Activated naive CD8-positive, alpha-beta T cell treated with anti-CD3 and anti-CD28 coated beads, Interleukin-2, amount 50 U/mL, for 24 hours (primary cell): ENCODE measurements at regions not wholly inside any gene's neighbourhood (a gene's known extent, or its start where the extent isn't known, plus 50 kb on each side); places are given as distances from the start of the nearest gene placed in this dataset.

Experiments
- ATAC-seq: fragments of 150-1000 bp; cut with Tn5 transposase; one replicate; pipeline ENCODE4 v1.10.0; 2021
- DNase-seq: peaks from one replicate; pipeline ENCODE4 v3.0.0; 2021
- H3K27ac Mint-ChIP-seq: one replicate; pipeline ENCODE4 v1.8.0; 2021; ENCODE audit warnings: mild to moderate bottlenecking, mixed read lengths
- H3K27me3 Mint-ChIP-seq: one replicate; pipeline ENCODE4 v1.8.0; 2021; ENCODE audit warnings: mixed read lengths
- H3K36me3 Mint-ChIP-seq: one replicate; pipeline ENCODE4 v1.8.0; 2021; ENCODE audit warnings: low read depth, mixed read lengths
- H3K4me1 Mint-ChIP-seq: one replicate; pipeline ENCODE4 v1.8.0; 2021; ENCODE audit warnings: mixed read lengths
- H3K4me3 Mint-ChIP-seq: one replicate; pipeline ENCODE4 v1.8.0; 2021; ENCODE audit warnings: mild to moderate bottlenecking, moderate library complexity, mixed read lengths
- H3K9me3 Mint-ChIP-seq: one replicate; pipeline ENCODE4 v1.8.0; 2021; ENCODE audit warnings: mixed read lengths

- Mint-ChIP-seq H3K27ac (no peak overlapping the region), H3K9me3 (no peaks in the 10 kb centered on the region), H3K4me3 (no peak overlapping the region), H3K27me3 (peaks cover 3% of the 10 kb centered on the region), H3K36me3 (no peaks in the 10 kb centered on the region), H3K4me1 (no peaks in the 10 kb centered on the region)
- DNase-seq (no peak), ATAC-seq (no peak)
Measured at GRCh38 chr5:116942622-116943021, 368.0 kb upstream of the SEMA6A start.

- Mint-ChIP-seq H3K9me3 (no peaks in the 10 kb centered on the region), H3K4me3 (no peak overlapping the region), H3K27me3 (no peaks in the 10 kb centered on the region), H3K27ac (no peak overlapping the region), H3K4me1 (no peaks in the 10 kb centered on the region), H3K36me3 (no peaks in the 10 kb centered on the region)
- DNase-seq (no peak), ATAC-seq (no peak)
Measured at GRCh38 chr5:116939641-116940040, 365.0 kb upstream of the SEMA6A start.

DNA sequence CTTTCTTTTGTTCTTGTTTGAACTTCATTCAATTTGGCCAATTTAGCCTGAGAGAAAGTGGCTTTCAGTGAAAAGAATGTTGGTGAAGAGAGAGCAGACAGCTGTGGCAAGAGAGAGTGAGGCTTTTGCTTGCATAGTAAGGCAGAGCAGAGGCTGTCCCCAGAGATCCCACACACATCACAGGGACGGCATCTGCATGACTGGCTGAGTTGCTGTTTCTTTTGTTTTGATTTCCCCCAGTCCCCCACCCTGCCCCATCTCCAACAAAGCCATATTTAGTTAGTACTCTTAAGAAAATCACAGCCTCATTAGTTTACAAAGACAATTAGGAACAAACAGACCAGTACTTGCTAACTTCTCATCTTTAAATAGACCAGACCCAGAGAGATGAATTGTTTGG is 363.9 kb upstream of the SEMA6A start:
- no peak for DNase-seq
- no peak for ATAC-seq
- H3K36me3 Mint-ChIP-seq: no peaks in the 10 kb centered on the region

GRCh38 chr5:116935561-116936162 is 361.0 kb upstream of the SEMA6A start:
- DNase-seq (no peak), ATAC-seq (no peak)
- Mint-ChIP-seq H3K36me3 (no peaks in the 10 kb centered on the region), H3K27ac (no peak overlapping the region), H3K4me1 (no peaks in the 10 kb centered on the region), H3K27me3 (no peaks in the 10 kb centered on the region), H3K4me3 (no peak overlapping the region), H3K9me3 (no peaks in the 10 kb centered on the region)

More for the DNA sequence above, 363.9 kb upstream of the SEMA6A start:
- Mint-ChIP-seq H3K9me3 (no peaks in the 10 kb centered on the region), H3K4me1 (no peaks in the 10 kb centered on the region), H3K4me3 (no peak overlapping the region), H3K27me3 (no peaks in the 10 kb centered on the region), H3K27ac (no peak overlapping the region)

DNA sequence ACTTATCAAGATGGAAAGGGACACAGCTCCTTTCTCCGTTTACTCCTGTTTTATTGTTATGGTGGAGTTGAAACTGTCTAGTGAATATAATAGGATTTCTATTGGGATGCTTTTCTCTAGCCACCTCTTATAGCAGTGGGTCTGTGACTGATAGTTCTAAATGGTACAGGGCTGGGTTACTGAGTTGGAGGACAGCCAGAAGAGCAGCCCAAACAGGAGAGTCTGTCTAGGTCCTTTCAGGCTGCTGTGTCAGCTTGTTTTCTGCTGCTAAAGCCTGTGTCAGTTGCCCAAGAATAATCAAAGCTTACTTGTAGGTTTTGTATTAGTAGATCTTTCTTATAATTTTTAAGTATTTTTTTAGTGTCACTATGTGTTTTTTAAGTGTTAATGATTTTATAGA is 356.0 kb upstream of the SEMA6A start:
- Mint-ChIP-seq H3K9me3 (no peaks in the 10 kb centered on the region), H3K27ac (no peak overlapping the region)

DNA sequence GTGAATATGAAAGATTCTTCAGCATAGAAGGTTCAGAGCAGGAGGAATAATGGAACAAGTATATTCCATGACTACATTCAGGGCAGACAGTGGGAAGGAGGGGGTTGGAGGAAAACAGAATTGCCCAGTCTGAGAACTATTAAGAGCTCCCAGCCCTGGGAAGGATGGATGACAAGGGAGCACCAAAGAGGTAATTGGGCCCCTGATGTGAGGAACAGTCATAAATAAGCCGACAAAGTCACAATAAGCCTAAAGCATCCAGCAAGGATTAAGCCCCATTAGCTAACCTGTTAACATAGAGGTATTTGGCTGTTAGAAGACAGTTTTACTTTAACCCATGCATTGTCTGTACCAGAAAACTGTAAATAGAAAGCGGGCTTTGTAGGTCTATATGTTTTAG is 348.7 kb upstream of the SEMA6A start:
- ATAC-seq: no peak

More for the DNA sequence above, 356.0 kb upstream of the SEMA6A start:
- no peaks in the 10 kb centered on the region for H3K36me3 Mint-ChIP-seq
- no peak overlapping the region for H3K4me3 Mint-ChIP-seq
- ATAC-seq (no peak), DNase-seq (no peak)
- H3K27me3 Mint-ChIP-seq: peaks cover 3% of the 10 kb centered on the region
- no peaks in the 10 kb centered on the region for H3K4me1 Mint-ChIP-seq

DNA sequence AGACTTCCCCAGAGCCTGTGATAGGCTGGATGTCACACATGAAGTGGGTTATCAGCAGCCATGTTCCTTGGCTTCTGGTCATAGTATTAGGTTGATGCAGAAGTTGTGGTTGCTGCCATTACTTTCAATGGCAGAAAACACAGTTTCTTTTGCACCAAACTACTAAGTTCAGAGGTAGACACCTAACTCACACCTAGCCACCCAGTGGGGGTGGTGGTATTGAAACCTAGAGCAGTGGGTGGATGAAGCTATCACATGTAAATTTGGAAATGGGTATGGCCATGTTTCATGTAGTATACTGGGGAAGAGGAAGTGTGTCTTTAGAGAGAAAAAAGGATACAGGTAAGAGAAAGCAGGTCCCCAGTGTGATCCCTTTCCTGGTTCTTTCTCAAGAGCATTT is 347.9 kb upstream of the SEMA6A start:
- Mint-ChIP-seq H3K4me3 (no peak overlapping the region), H3K36me3 (no peaks in the 10 kb centered on the region), H3K9me3 (peaks cover 4% of the 10 kb centered on the region), H3K4me1 (no peaks in the 10 kb centered on the region), H3K27ac (no peak overlapping the region), H3K27me3 (no peaks in the 10 kb centered on the region)
- DNase-seq (no peak), ATAC-seq (no peak)

More for the DNA sequence above, 348.7 kb upstream of the SEMA6A start:
- Mint-ChIP-seq H3K4me3 (no peak overlapping the region), H3K36me3 (no peaks in the 10 kb centered on the region), H3K9me3 (no peaks in the 10 kb centered on the region), H3K4me1 (no peaks in the 10 kb centered on the region), H3K27ac (no peak overlapping the region), H3K27me3 (no peaks in the 10 kb centered on the region)
- no peak for DNase-seq

DNA sequence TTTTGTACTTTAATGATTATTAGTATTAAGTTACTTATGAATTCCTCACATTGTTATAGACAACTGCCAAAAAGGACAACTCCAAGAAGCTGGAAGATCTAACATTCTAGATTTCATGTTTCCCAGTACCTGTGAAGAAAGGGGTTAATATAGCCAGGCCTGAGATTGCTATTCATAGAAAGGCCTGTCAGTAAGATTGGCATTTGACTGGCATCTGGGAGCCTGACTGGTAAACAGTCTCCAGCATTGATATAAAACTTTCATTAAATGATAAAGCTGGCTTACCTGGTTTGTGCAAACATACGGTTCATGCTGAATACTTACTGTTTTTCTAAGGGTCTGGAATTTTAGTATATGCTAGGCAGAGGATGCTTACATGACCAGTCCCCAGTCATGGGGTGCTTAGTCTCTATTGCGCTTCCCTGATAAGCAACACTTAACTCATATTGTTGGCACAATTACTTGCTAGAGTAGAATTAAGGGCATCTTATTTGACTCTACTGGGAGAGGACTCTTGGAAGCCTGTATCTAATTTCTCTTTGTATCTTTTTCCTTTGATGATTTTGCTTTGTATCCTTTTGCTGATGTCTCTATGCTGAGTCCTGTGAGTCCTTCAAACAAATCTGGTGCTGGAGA is 340.4 kb upstream of the SEMA6A start:
- Mint-ChIP-seq H3K36me3 (no peaks in the 10 kb centered on the region), H3K9me3 (peaks cover 4% of the 10 kb centered on the region), H3K27ac (no peak overlapping the region), H3K4me1 (no peaks in the 10 kb centered on the region), H3K27me3 (no peaks in the 10 kb centered on the region), H3K4me3 (no peak overlapping the region)
- DNase-seq (no peak), ATAC-seq (no peak)

DNA sequence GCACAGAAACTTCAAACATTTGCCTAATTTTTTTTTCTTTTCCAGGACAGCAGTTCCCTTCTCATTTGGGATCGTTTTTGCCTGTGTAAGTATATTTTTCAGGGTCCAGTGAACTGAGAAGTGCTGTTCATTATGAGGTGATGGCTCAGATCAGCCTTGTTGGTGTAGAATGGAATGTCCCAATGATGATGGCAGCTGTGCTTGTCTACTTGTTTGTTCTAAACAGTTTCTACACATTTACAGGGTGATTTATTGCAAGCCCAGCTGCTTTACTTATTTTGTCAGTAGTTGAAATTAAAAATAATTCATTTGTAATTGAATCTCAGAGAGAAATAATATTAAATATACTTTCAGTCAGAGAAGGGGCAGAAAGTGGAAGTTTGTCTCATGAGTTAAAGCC is 337.6 kb upstream of the SEMA6A start:
- Mint-ChIP-seq H3K36me3 (no peaks in the 10 kb centered on the region), H3K4me1 (no peaks in the 10 kb centered on the region), H3K27me3 (no peaks in the 10 kb centered on the region), H3K4me3 (no peak overlapping the region), H3K27ac (no peak overlapping the region), H3K9me3 (no peaks in the 10 kb centered on the region)
- ATAC-seq: no peak
- no peak for DNase-seq

DNA sequence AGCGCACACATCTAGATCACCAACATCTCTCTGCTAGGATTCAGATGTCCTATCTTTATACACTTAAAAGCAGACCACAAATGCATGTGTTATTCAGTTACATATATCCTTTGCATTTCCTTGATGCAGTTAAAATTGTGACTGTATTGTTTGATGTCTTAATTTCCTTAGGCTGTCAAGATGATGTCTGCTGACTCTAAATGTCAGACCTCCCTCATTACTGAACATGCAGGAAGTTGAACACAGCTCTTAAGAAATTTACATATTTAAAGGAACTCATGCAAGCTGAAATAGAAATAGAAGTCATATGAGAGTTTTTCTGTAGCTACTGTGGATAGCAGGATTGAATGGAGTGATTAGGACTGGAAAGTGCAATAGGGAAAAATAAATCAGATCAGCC is 336.5 kb upstream of the SEMA6A start:
- ATAC-seq (no peak), DNase-seq (no peak)
- no peak overlapping the region for H3K4me3 Mint-ChIP-seq
- H3K36me3 Mint-ChIP-seq: no peaks in the 10 kb centered on the region
- H3K4me1 Mint-ChIP-seq: no peaks in the 10 kb centered on the region
- H3K27ac Mint-ChIP-seq: no peak overlapping the region
- no peaks in the 10 kb centered on the region for H3K27me3 Mint-ChIP-seq
- H3K9me3 Mint-ChIP-seq: no peaks in the 10 kb centered on the region

GRCh38 chr5:116908537-116908936 is 333.9 kb upstream of the SEMA6A start:
- no peaks in the 10 kb centered on the region for H3K9me3 Mint-ChIP-seq
- H3K27me3 Mint-ChIP-seq: no peaks in the 10 kb centered on the region
- no peaks in the 10 kb centered on the region for H3K4me1 Mint-ChIP-seq
- no peaks in the 10 kb centered on the region for H3K36me3 Mint-ChIP-seq
- H3K4me3 Mint-ChIP-seq: no peak overlapping the region
- H3K27ac Mint-ChIP-seq: no peak overlapping the region
- no peak for ATAC-seq
- DNase-seq: no peak

DNA sequence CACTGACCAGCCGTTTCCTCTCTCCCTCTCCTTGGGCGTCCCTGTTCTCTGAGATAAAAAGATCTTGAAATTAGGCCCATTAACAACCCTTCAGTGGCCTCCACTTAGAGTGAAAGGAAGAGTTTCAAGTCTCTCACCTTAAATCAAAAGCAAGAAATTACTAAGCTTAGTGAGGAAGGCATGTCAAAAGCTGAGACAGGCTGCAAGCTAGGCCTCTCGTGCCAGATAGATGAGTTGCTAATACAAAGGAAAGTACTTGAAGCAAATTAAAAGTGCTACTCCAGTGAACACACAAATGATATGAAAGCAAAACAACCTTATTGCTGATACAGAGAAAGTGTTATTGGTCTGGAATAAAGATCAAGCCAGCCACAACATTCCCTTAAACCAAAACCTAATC is 331.3 kb upstream of the SEMA6A start:
- Mint-ChIP-seq H3K27ac (no peak overlapping the region), H3K36me3 (no peaks in the 10 kb centered on the region), H3K9me3 (peaks cover 4% of the 10 kb centered on the region), H3K27me3 (no peaks in the 10 kb centered on the region), H3K4me1 (no peaks in the 10 kb centered on the region), H3K4me3 (no peak overlapping the region)
- DNase-seq (no peak), ATAC-seq (no peak)

GRCh38 chr5:116900793-116901192 is 326.2 kb upstream of the SEMA6A start:
- no peaks in the 10 kb centered on the region for H3K27me3 Mint-ChIP-seq
- H3K36me3 Mint-ChIP-seq: no peaks in the 10 kb centered on the region
- no peak overlapping the region for H3K4me3 Mint-ChIP-seq
- no peak overlapping the region for H3K27ac Mint-ChIP-seq
- H3K4me1 Mint-ChIP-seq: no peaks in the 10 kb centered on the region
- ATAC-seq: no peak
- no peak for DNase-seq
- H3K9me3 Mint-ChIP-seq: peaks cover 4% of the 10 kb centered on the region

DNA sequence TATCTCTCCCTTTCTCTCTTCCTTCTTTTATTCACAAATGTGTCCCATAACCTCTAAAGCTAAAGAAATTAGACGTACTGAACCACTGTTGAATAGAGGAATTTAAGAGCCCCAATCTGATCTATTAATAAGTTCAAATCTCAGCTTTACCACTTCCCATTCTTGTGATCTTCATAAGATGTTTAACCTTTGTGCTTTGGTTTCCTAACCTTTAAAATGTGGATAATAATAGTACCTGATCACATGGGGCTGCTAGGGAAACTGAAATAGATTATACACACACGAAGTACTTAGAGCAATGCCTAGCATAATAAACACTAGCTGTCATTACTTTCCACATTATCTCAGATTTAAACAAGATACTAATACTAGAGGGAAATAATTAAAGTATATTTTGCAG is 324.3 kb upstream of the SEMA6A start:
- ATAC-seq (no peak), DNase-seq (no peak)
- H3K4me1 Mint-ChIP-seq: no peaks in the 10 kb centered on the region
- no peak overlapping the region for H3K4me3 Mint-ChIP-seq
- H3K9me3 Mint-ChIP-seq: peaks cover 4% of the 10 kb centered on the region
- no peak overlapping the region for H3K27ac Mint-ChIP-seq
- H3K36me3 Mint-ChIP-seq: no peaks in the 10 kb centered on the region
- H3K27me3 Mint-ChIP-seq: no peaks in the 10 kb centered on the region

- Mint-ChIP-seq H3K4me3 (no peak overlapping the region), H3K9me3 (peaks cover 6% of the 10 kb centered on the region), H3K27me3 (no peaks in the 10 kb centered on the region), H3K36me3 (no peaks in the 10 kb centered on the region), H3K27ac (no peak overlapping the region), H3K4me1 (no peaks in the 10 kb centered on the region)
- no peak for ATAC-seq
- DNase-seq: no peak
Measured at GRCh38 chr5:116897291-116897690, 322.7 kb upstream of the SEMA6A start.

- no peaks in the 10 kb centered on the region for H3K4me1 Mint-ChIP-seq
- no peak overlapping the region for H3K4me3 Mint-ChIP-seq
- H3K27me3 Mint-ChIP-seq: no peaks in the 10 kb centered on the region
- H3K27ac Mint-ChIP-seq: no peak overlapping the region
- no peaks in the 10 kb centered on the region for H3K36me3 Mint-ChIP-seq
- DNase-seq (no peak), ATAC-seq (no peak)
- H3K9me3 Mint-ChIP-seq: peaks cover 3% of the 10 kb centered on the region
Measured at GRCh38 chr5:116896001-116896400, 321.4 kb upstream of the SEMA6A start.
